Raji (cell line): ENCODE measurements at regions not wholly inside any gene's neighbourhood (a gene's known extent, or its start where the extent isn't known, plus 50 kb on each side); places are given as distances from the start of the nearest gene placed in this dataset.

ENCODE experiments used
- POLR2A ChIP-seq: IDR thresholded peaks from 2 replicates; pipeline ENCODE4 v1.6.1; 2011; ENCODE audit warnings: low read depth, low read length, control low read depth; ENCODE audit not compliant: insufficient read depth

DNA sequence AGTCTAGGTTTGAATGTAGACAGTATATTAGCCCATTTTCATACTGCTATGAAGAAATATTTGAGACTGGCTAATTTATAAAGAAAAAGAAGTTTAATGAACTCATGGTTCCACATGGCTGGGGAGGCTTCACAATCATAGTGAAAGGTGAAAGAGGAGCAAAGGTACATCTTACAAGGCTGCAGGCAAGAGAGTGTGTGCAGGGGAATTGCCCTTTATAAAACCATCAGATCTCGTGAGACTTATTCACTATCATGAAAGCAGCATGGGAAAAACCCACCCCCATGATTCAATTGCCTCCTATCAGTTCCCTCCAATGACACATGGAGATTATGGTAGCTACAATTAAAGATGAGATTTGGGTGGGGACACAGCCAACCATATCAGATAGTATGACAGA lies 440.1 kb upstream of the ARHGEF26 start:
- no peak for TF ChIP-seq POLR2A

DNA sequence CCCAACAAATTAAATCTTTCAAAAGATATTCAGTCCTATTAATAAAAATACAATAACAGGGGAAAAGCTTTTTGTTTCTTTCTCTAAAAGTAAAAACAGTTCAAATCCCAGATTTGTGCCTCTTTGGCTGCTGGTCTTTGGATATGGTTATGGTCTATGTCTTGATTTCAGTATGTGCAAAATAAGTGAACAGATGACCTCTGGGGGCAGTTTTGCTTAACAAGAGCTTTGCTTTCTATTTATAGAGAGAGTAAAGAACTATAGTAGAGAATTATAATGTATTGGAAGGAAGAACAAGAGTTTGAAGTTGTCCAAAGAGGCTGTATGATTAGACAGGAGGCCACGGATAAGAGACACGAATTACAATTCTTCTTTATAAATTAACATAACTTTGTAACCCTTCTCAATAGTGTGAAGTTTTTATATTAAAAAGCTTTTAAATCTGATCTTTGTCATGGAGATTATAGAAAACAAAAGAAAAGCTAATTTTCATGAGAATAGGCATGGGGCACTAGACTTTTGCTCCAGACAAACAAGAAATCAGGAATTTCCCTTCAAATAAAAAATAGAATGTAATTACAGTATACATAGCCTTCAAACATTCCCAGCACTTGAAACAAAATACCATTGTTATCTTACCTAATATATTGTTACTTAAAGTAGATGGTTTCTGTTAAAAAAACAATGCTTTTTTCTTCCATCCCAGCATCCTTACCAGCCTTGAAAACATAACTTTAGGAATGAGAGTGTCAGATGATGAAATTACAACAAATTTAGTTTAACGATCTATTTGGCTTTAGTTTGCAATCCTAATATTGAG lies 432.7 kb upstream of the ARHGEF26 start:
- TF ChIP-seq POLR2A = no peak

DNA sequence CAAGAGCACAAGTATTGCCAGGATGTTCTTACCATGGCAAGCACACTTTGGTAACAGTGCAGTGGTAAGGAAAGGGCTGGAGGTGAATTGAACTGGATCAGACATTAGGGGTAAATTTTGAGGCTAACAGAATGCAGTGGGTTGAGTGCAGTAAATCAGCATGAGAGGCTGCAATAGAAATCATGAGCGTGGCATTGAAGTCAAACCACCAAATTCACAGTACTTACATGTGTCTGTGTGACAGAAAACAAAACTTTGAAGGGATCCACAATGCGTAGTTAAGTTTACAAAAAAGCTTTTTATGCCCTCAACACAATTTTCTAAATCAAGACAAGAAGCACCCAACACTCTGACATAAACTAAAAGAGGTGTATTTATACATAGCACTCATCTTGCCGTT lies 428.0 kb upstream of the ARHGEF26 start:
- no peak for TF ChIP-seq POLR2A

DNA sequence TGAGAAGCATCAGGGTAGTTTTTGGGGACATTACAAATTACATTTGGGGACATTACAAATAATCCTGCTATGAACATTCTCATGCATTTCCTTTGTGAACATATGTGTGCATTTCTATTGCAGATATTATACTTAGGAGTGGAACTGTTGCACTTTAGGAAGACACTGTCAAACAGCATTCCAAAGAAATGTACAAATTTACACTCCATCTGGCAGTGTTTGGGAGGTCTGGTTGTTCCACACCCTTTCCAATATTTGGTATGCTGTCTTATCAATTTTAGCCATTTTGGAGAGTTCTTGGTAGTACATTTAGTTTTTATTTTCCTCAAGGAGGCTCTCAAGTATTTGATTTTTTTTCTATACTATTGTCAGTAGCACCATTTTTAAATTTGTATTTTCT lies 419.1 kb upstream of the ARHGEF26 start:
- TF ChIP-seq POLR2A = no peak

DNA sequence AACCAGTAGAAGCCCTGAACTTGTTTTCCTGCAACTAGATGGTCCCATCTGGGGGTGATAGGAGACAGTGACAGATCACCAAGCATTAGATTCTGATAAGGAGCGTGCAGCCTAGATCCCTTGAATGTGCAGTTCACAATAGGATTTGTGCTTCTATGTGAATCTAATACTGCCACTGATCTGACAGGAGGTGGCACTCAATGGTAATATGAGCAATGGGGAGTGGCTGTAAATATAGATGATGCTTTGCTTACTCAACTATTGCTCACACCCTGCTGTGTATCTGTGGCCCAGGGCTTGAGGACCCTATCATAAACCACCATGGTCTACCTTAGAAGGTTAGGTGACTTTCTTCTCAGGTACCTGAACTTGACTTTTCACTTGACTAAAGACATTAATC lies 417.1 kb upstream of the ARHGEF26 start:
- TF ChIP-seq POLR2A = no peak

DNA sequence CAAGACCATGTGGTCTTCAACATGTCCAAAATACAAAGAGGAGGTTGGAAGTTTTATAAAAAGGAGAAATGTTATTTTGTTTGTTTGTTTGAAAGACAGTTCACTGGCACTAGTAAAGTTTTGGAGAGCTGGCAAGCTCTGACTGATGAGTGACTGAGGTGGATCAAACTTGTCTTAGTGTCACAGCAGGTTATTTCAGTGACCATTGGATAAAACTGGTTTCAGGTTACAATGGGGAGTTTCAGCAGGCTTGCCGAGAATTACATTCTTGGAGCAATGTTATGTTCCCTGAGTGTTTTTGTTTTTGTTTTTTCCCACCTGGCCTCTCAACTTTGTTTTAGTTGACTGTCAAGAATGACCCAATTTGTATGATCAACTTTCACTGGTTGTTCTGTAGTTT lies 414.5 kb upstream of the ARHGEF26 start:
- no peak for TF ChIP-seq POLR2A

DNA sequence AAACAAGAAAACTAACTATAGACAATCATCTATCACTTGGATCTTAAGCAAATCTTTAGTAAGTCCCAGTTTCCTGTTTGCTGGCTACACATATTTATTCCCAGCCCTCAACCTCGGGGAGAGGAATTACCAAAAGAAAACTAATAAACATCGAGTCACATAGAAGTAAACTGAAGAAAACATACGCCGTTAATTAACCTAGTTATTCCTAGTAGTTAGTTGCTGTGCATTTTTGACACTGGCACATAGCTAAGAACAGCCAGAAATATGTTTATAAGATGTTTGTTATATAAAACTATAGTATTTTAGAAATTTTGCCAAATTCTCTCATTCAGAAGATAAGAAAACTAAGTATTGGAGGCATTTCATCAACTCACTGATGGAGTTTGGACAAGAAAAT lies 407.2 kb upstream of the ARHGEF26 start:
- TF ChIP-seq POLR2A = no peak

DNA sequence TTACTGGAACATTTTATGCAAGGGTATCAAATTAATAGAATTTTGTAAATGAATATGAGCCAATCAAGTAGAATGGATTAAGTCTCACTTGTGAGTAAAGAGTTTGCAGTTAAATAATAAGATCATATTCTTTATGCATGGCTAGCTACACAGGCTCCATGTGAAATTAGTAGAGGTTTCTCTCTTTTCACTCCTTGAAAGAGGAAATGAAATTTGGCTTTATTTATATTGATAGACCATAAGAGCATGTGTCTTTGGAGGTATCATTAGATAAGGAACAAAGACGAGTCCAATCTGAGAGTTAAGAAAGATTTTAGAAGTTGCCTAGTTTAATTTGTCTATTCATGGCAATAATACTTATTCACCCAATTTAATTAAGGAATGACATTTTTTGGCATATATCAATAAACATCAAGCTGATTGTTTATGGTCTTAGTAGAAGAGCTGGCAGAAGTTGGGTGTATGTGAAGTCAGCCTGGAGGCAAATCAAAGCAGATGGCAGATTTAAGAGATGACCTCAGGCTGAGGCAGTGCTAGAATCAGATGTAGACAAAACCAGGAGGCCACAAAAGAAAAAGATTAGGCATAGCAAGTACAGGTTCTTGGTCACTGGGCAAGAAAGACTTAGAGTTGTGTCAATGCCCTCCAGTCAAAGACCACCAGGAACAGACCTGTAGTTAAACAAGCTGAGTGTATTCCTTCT lies 406.5 kb upstream of the ARHGEF26 start:
- no peak for TF ChIP-seq POLR2A

DNA sequence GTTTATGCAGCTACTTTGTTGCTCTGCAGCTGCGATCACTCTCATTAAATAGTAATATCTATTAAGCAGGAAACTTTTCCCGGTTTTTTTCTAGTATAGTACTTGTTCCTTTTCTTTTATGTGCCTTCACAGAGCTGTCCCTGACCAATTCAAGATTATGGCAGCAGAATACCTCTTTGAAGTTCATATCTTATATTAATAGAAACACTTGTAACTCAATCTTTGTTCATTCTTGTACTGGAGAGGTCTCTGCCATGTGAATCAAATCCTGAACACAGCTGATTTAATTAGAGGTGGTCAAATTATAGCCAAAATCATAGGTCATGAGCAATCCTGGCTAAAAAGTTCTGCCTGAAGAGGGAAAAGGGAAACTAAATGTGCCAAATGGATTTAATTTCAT lies 399.0 kb upstream of the ARHGEF26 start:
- TF ChIP-seq POLR2A = no peak

DNA sequence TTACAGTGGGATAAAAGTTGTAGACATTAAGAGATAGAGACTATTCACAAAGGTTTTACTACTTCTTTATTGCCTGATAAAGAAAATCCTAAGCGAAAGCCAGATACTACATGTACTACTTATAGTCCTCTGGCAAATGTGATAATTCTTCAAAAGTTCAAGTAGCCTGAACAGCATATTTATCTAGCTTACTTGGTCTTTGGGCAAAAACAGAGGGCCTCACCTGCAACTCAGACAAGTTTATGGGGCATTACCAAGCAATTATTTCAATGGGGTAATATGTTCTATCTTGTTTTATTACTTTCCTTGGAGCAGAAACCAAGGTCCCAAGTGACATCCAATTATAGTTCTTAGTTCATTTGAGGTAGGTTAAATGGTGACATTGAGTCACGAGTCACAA lies 390.1 kb upstream of the ARHGEF26 start:
- TF ChIP-seq POLR2A = no peak

DNA sequence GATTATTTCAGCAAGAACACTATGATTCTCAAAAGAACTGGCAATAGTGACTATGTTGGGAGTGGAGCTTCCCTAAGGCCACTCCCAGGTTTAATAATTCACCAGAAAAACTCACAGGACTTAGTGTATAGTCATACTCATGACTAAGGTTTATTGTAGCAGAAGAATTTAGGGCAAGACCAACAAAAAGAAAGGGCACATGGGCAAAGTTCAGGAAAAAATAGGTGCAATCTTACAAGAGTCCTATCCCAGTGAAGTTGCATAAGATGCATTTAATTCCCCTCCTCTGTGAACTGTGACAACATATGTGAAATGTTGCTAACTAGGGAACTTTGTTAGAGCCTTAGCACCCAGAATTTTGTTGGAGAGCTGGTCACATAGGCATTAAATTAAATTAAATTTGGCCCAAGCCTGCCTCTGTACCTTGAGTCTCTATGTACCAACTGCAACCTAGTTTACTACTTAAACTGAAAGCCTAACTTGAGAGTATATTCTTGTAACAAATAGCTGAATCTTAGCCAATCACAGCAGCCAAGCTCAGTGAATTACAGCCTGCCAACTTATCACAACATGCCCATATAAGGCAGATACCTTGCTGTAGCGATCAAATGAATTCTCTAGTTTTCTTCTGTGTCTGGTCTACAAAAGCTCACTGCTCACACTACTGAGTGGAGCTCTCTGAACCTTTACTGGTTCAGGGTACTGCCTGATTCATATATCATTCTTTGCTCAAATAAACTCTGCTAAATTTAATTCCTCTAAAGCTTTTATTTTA lies 386.2 kb upstream of the ARHGEF26 start:
- no peak for TF ChIP-seq POLR2A

DNA sequence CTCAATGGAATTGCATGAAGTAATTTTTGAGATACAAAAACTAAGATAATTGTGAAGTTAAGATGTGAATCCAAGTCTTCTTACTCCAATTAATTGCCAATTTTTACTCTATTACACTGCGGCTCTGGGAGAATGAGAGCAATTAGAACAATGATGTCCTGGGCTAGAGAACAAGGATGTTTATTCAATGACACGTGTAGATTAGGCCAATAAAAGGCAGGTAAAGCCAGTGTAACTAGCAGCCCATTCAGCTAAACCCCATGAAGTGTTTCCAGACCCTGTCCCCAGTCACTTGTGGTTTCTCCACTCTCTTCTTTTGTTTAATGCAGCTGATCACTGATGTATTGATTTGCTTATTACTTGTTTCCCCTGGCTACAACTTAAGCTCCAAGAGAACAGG lies 381.1 kb upstream of the ARHGEF26 start:
- no peak for TF ChIP-seq POLR2A

DNA sequence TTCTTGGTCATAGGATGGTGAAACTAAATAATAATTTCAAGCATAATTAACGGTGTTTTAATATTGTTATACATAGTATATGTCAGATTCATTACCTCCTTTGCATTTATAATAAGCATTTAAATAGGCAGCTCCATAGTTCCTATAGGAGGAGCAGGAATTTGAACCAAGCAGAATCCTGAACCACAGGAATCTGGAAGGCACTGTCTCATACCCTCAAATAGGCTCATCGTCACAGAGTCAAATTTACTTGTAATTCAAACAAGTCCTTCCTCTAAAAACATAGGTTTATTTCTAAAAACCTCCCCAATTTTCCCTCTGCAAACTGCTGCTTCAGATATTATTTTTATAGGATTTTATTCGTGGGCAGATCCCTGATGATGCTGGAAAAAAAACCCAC lies 376.3 kb upstream of the ARHGEF26 start:
- TF ChIP-seq POLR2A = no peak

DNA sequence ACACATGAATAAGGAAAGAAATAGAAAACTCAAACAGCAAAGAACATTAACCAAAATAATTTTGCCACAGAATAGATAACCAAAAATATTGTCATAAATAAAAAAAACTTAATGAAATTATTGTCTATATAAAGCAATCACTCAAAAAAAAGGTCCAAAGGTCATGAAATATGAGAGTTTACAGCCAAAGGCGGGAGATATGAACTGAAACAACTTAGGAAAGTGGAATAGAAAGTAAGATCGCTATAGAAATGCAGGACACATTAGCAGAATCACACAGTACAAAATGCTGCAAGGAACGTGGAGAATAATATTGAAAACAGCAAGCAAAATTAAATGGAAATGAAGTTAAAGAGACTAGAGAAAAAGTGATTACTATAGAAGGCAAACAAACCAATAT lies 375.0 kb upstream of the ARHGEF26 start:
- no peak for TF ChIP-seq POLR2A

DNA sequence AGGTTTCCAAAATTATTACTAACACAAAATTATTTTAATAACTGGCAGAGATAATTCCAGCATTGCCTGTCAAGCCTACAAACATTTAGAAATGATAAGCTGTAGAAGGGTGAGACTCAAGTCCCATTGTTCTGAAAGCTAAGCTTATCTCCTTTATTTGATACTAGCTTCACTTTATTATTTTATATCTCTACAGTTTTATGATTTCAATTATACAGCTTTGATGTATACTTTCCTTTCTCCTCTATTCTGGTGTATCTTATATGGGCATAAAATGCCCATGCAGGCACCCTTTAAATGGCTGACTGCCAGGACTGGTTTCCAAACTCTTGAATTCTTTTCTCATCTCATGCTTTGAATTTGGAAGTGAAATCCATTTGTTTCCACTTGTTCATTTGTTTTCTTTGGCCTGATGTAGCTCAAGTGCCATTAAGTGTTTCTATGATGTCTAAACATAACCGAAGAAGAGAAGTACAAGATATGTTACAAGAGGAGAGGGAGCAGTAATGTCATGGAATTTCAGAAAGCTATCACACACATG lies 372.1 kb upstream of the ARHGEF26 start:
- TF ChIP-seq POLR2A = no peak
